ENCODE measurements at regions not wholly inside any gene's neighbourhood (a gene's known extent, or its start where the extent isn't known, plus 50 kb on each side); places are given as distances from the start of the nearest gene placed in this dataset.

DNA sequence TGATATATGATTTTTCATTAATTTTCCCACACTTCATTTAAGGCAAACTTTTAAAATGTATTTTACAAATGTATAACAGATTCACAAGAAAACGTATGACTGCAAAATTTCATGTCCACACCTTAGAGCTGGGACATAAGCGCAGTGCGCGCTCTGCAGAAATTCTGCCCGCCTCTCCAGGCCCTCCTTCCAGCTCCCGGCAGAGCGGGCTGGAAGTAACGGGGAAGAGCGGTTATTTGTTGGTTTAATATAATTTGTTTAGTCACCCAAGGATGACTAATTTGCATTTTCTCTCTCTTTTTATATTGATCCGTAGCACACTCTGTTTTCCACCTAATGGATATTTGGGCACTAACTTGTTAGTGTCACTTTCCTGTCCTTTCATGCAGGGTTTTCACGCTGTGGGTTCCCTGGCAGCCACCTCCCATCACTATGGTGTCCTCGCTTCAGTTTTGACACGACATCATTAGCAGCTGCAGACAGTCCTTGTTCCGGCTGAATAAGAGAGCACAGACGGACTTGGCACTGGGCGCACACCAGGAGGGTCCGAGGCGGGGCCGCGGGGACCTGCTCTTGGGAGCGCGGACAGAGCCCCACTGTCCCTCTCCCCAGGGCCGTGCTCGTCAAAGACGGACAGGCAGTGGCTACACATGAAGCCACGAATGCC lies 129.2 kb upstream of the SEC61G start:
- TF ChIP-seq POLR2A (IDR thresholded peaks at IDR 0.05; ENCODE audit: low read length) (no peak), GATA1 (IDR thresholded peaks at IDR 0.05; ENCODE audit: low read depth, low read length) (no peak)
